IMR-90 (cell line): ENCODE measurements at regions not wholly inside any gene's neighbourhood (a gene's known extent, or its start where the extent isn't known, plus 50 kb on each side); places are given as distances from the start of the nearest gene placed in this dataset.

Experiments used
- ATAC-seq: fragments of 200-7000 bp; cut with Tn5 transposase; 2 replicates; pipeline ENCODE4 v1.9.1; 2020; ENCODE audit warnings: low read depth, mild to moderate bottlenecking, moderate library complexity
- BruUV-seq: library from RNA; stranded (reverse); fragments of 400-500 nt; replicated peaks from 2 replicates; lab custom pipeline; 2021; lab: Mats Ljungman, UMichigan
- CTCF ChIA-PET: fragments of 300-600 bp; formaldehyde crosslinking; extraction: SDS; loops from one replicate; lab custom pipeline; 2021; ENCODE audit warnings: antibody characterized with exemption; lab: Yijun Ruan, JAX
- POLR2A ChIA-PET: fragments of 300-600 bp; sonication (Branson Sonifier 250); formaldehyde crosslinking; loops from one replicate; lab custom pipeline; 2022; ENCODE audit warnings: antibody characterized with exemption; ENCODE audit not compliant: unreplicated experiment; lab: Charles Lee
- DNase-seq: peaks from one replicate; pipeline ENCODE4 v3.0.0; 2013
- H2AFZ ChIP-seq: replicated peaks from 2 replicates; pipeline ENCODE3; 2013; ENCODE audit warnings: low read length, mild to moderate bottlenecking; ENCODE audit not compliant: poor library complexity
- H2AK5ac ChIP-seq: 2 replicates; pipeline ENCODE4 v1.6.1; 2013; ENCODE audit warnings: low read depth, low read length, inconsistent platforms
- H2AK9ac ChIP-seq: replicated peaks from 2 replicates; pipeline ENCODE3; 2013; ENCODE audit warnings: mild to moderate bottlenecking, low read depth, low read length, moderate library complexity; ENCODE audit not compliant: poor library complexity
- H2BK120ac ChIP-seq: 2 replicates; pipeline ENCODE4 v1.6.1; 2013; ENCODE audit warnings: low read depth, low read length, inconsistent platforms
- H2BK15ac ChIP-seq: 3 replicates; pipeline ENCODE4 v1.6.1; 2013; ENCODE audit warnings: low read depth, low read length, inconsistent platforms
- H2BK20ac ChIP-seq: 2 replicates; pipeline ENCODE4 v1.6.1; 2013; ENCODE audit warnings: low read depth, mild to moderate bottlenecking, inconsistent platforms, low read length, moderate library complexity
- H2BK5ac ChIP-seq: 2 replicates; pipeline ENCODE4 v1.6.1; 2013; ENCODE audit warnings: mild to moderate bottlenecking, low read depth, low read length, inconsistent platforms; ENCODE audit not compliant: poor library complexity, severe bottlenecking
- H3K14ac ChIP-seq: replicated peaks from 2 replicates; pipeline ENCODE4 v1.6.1; 2013; ENCODE audit warnings: low read depth, low read length, inconsistent platforms
- H3K18ac ChIP-seq: 2 replicates; pipeline ENCODE4 v1.6.1; 2013; ENCODE audit warnings: low read depth, low read length, control low read depth
- H3K23ac ChIP-seq: 2 replicates; pipeline ENCODE4 v1.6.1; 2013; ENCODE audit warnings: low read depth, low read length, inconsistent platforms
- H3K27ac ChIP-seq: 2 replicates; pipeline ENCODE4 v1.5.1; 2013; ENCODE audit warnings: mild to moderate bottlenecking, control low read depth, low read length; ENCODE audit not compliant: insufficient read depth
- H3K27me3 ChIP-seq: 2 replicates; pipeline ENCODE4 v1.6.1; 2013; ENCODE audit warnings: low read length; ENCODE audit not compliant: control insufficient read depth, insufficient read depth
- H3K36me3 ChIP-seq: 2 replicates; pipeline ENCODE4 v1.6.1; 2013; ENCODE audit warnings: low read length, mixed read lengths; ENCODE audit not compliant: control insufficient read depth, insufficient read depth
- H3K4ac ChIP-seq: 2 replicates; pipeline ENCODE4 v1.6.1; 2013; ENCODE audit warnings: low read depth, low read length, inconsistent platforms
- H3K4me1 ChIP-seq: 2 replicates; pipeline ENCODE4 v1.6.1; 2013; ENCODE audit warnings: low read length, mixed read lengths; ENCODE audit not compliant: control insufficient read depth, insufficient read depth
- H3K4me2 ChIP-seq: 2 replicates; pipeline ENCODE4 v1.6.1; 2013; ENCODE audit warnings: low read depth, mild to moderate bottlenecking, control low read depth, low read length, moderate library complexity
- H3K4me3 ChIP-seq: 2 replicates; pipeline ENCODE4 v1.5.1; 2013; ENCODE audit warnings: low read depth, mild to moderate bottlenecking, control low read depth, low read length, moderate library complexity; ENCODE audit not compliant: insufficient read depth
- H3K56ac ChIP-seq: 2 replicates; pipeline ENCODE4 v1.6.1; 2013; ENCODE audit warnings: low read length, inconsistent platforms; ENCODE audit not compliant: insufficient read depth; ENCODE audit errors: extremely low read depth
- H3K79me1 ChIP-seq, 2 experiments: 2 replicates each; pipeline ENCODE4 v1.6.1; 2013; ENCODE audit warnings: low read length in 2 of 2, inconsistent platforms in 1 of 2, low read depth in 1 of 2
- H3K9ac ChIP-seq: 2 replicates; pipeline ENCODE4 v1.6.1; 2013; ENCODE audit warnings: low read depth, low read length, control low read depth
- H3K9me1 ChIP-seq: 2 replicates; pipeline ENCODE4 v1.6.1; 2013; ENCODE audit warnings: low read length, inconsistent platforms; ENCODE audit not compliant: insufficient read depth
- H3K9me3 ChIP-seq: 2 replicates; pipeline ENCODE4 v1.6.1; 2013; ENCODE audit warnings: low read length; ENCODE audit not compliant: control insufficient read depth, insufficient read depth
- H4K20me1 ChIP-seq: 2 replicates; pipeline ENCODE4 v1.6.1; 2013; ENCODE audit warnings: low read length, inconsistent platforms; ENCODE audit not compliant: insufficient read depth
- H4K5ac ChIP-seq: 2 replicates; pipeline ENCODE4 v1.6.1; 2013; ENCODE audit warnings: mild to moderate bottlenecking, low read depth, low read length, control low read depth
- H4K8ac ChIP-seq, 2 experiments: 2 replicates each; pipeline ENCODE4 v1.6.1; 2013; ENCODE audit warnings: low read depth in 2 of 2, low read length in 2 of 2, control low read depth in 1 of 2, inconsistent platforms in 1 of 2
- H4K91ac ChIP-seq: 2 replicates; pipeline ENCODE4 v1.6.1; 2013; ENCODE audit warnings: low read depth, low read length, inconsistent platforms; ENCODE audit not compliant: insufficient read depth
- CHD1 ChIP-seq: IDR thresholded peaks from 2 replicates; pipeline ENCODE4 v1.6.1; 2012; ENCODE audit warnings: low read depth, low read length, improper control_type of control experiment
- FOS ChIP-seq: fragments of 150-350 bp; IDR thresholded peaks from 2 replicates; pipeline ENCODE4 v1.6.1; 2016; ENCODE audit warnings: low read depth, low read length
- MAZ ChIP-seq: IDR thresholded peaks from 2 replicates; pipeline ENCODE4 v1.6.1; 2012; ENCODE audit warnings: low read depth, mild to moderate bottlenecking, low read length, improper control_type of control experiment, moderate library complexity, borderline replicate concordance
- NFE2L2 ChIP-seq: fragments of 150-350 bp; IDR thresholded peaks from 2 replicates; pipeline ENCODE4 v1.6.1; 2016; ENCODE audit warnings: low read depth, mild to moderate bottlenecking, low read length
- RCOR1 ChIP-seq: IDR thresholded peaks from 2 replicates; pipeline ENCODE4 v1.6.1; 2012; ENCODE audit warnings: mild to moderate bottlenecking, low read length, improper control_type of control experiment; ENCODE audit not compliant: insufficient replicate concordance
- WGBS, 2 experiments: methylation state at CpG; one replicate each; pipeline versions ENCODE4 v1.1.5 to v1.1.7; 2013; ENCODE audit warnings: missing lambda C conversion rate in 2 of 2; ENCODE audit not compliant: insufficient read length in 1 of 2; ENCODE audit errors: extremely low coverage in 2 of 2; 5-methylcytosine and 5-hydroxymethylcytosine counted together
- dilution Hi-C: fragments of 300-500 bp; cut with HindIII; formaldehyde crosslinking; loops from one replicate; pipeline ENCODE4 v1.14.3; 2018; ENCODE audit warnings: low sequenced_read_pairs; ENCODE audit not compliant: unreplicated experiment
- in situ Hi-C: fragments of 300-500 bp; cut with MboI; formaldehyde crosslinking; loops from 3 replicates; pipeline ENCODE4 v1.14.3; 2019; ENCODE audit warnings: low sequenced_read_pairs, inconsistent platforms, mixed read lengths
- intact Hi-C: fragments of 100-400 bp; cut with micrococcal nuclease; formaldehyde crosslinking; loops from 2 replicates; pipeline ENCODE4 v1.10.0; 2022
- TF ChIP-seq, protein P1 (sequence below): conservative IDR thresholded peaks from 2 replicates; pipeline ENCODE4 v1.5.1; 2012; ENCODE audit warnings: mild to moderate bottlenecking, low read depth, low read length, improper control_type of control experiment

DNA sequence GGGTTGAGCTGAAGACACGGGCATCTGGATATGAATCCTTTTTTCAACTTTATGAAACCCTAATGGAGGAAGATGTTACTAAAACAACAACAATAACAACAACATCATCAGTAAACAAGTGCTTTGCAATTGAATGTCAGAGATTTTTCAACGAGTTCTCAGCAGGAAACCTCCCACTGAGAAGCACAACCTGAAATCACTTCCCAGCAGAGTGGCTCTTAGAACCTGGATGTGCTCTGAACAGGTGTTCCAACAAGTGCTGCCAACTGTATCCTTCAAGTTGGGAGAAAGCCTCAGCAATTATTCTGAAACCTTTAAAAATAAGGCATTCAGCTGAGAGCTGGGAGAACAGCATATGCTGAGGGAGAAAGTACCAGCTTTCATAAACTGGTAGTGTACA, 1622.7 kb upstream of the CELF4 start:
- ChIA-PET CTCF (no interaction called here), POLR2A (no interaction called here)
- H4K20me1 ChIP-seq: no peaks in the 10 kb centered on the region
- no peak for ATAC-seq
- dilution Hi-C loops (no loop called here), intact Hi-C loops (no loop called here), in situ Hi-C loops (no loop called here)
- no peak overlapping the region for H3K14ac ChIP-seq
- H4K5ac ChIP-seq: no peak overlapping the region
- H3K27ac ChIP-seq: no peak overlapping the region
- no peaks in the 10 kb centered on the region for H3K9me3 ChIP-seq
- no peak overlapping the region for H3K4me3 ChIP-seq
- no peak overlapping the region for H3K4ac ChIP-seq
- BruUV-seq: no TSS peak
- H2AK9ac ChIP-seq: no peak overlapping the region
- no peak overlapping the region for H2BK5ac ChIP-seq
- no peak overlapping the region for H2BK15ac ChIP-seq
- no peak overlapping the region for H3K23ac ChIP-seq
- no peak overlapping the region for H2AK5ac ChIP-seq
- no CpG with 5 or more reads among the region's 2 CpGs for WGBS, 2 experiments
- no peak for DNase-seq
- H3K4me2 ChIP-seq: no peak overlapping the region
- H3K4me1 ChIP-seq: no peaks in the 10 kb centered on the region
- H3K9ac ChIP-seq: no peak overlapping the region
- no peaks in the 10 kb centered on the region for H3K9me1 ChIP-seq
- H4K8ac ChIP-seq: no peak overlapping the region
- H3K18ac ChIP-seq: no peak overlapping the region
- no peak overlapping the region for H4K91ac ChIP-seq
- no peak overlapping the region for H2BK120ac ChIP-seq
- no peak overlapping the region for H2AFZ ChIP-seq
- H3K56ac ChIP-seq: no peak overlapping the region
- no peaks in the 10 kb centered on the region for H3K27me3 ChIP-seq
- no peaks in the 10 kb centered on the region for H3K79me1 ChIP-seq
- no peaks in the 10 kb centered on the region for H3K36me3 ChIP-seq
- H2BK20ac ChIP-seq: no peak overlapping the region
- TF ChIP-seq FOS (no peak), MAZ (no peak), CHD1 (no peak), NFE2L2 (no peak), RCOR1 (no peak)
- TF ChIP-seq, protein P1, sequence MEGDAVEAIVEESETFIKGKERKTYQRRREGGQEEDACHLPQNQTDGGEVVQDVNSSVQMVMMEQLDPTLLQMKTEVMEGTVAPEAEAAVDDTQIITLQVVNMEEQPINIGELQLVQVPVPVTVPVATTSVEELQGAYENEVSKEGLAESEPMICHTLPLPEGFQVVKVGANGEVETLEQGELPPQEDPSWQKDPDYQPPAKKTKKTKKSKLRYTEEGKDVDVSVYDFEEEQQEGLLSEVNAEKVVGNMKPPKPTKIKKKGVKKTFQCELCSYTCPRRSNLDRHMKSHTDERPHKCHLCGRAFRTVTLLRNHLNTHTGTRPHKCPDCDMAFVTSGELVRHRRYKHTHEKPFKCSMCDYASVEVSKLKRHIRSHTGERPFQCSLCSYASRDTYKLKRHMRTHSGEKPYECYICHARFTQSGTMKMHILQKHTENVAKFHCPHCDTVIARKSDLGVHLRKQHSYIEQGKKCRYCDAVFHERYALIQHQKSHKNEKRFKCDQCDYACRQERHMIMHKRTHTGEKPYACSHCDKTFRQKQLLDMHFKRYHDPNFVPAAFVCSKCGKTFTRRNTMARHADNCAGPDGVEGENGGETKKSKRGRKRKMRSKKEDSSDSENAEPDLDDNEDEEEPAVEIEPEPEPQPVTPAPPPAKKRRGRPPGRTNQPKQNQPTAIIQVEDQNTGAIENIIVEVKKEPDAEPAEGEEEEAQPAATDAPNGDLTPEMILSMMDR: no peak
